GM12878 (cell line): ENCODE measurements at regions not wholly inside any gene's neighbourhood (a gene's known extent, or its start where the extent isn't known, plus 50 kb on each side); places are given as distances from the start of the nearest gene placed in this dataset.

ENCODE experiments used
- ATAC-seq: fragments of 200-7000 bp; cut with Tn5 transposase; 3 replicates; pipeline ENCODE4 v1.9.1; 2020; ENCODE audit warnings: mild to moderate bottlenecking, moderate library complexity
- BruUV-seq: library from RNA; stranded (reverse); fragments of 400-500 nt; replicated peaks from 2 replicates; lab custom pipeline; 2021; lab: Mats Ljungman, UMichigan
- CTCF ChIA-PET: fragments of 300-600 bp; sonication (Branson Sonifier 250); formaldehyde crosslinking; extraction: SDS; loops from one replicate; lab custom pipeline; 2021; ENCODE audit warnings: inconsistent platforms; lab: Yijun Ruan, JAX
- POLR2A ChIA-PET: fragments of 350-600 bp; formaldehyde crosslinking; extraction: SDS; loops from one replicate; lab custom pipeline; 2021; ENCODE audit warnings: inconsistent platforms; lab: Charles Lee
- RAD21 ChIA-PET: fragments of 300-600 bp; sonication (Branson Sonifier 250); formaldehyde crosslinking; loops from one replicate; lab custom pipeline; 2023; ENCODE audit warnings: antibody characterized with exemption; ENCODE audit not compliant: unreplicated experiment; lab: Charles Lee
- SMC1A ChIA-PET: fragments of 300-600 bp; sonication (Branson Sonifier 250); formaldehyde crosslinking; loops from one replicate; lab custom pipeline; 2023; ENCODE audit not compliant: unreplicated experiment, uncharacterized antibody; lab: Charles Lee
- DNase-seq: peaks from one replicate; pipeline ENCODE4 v3.0.0-alpha.2; 2011; ENCODE audit warnings: low read depth, low spot score
- FAIRE-seq: peaks from 3 replicates; lab custom pipeline; 2011; peaks lifted over from hg19 to GRCh38; lab: Jason Lieb, UNC
- H2AFZ ChIP-seq: 2 replicates; pipeline ENCODE4 v1.6.0; 2011; ENCODE audit warnings: low read depth, low read length, control low read depth; ENCODE audit not compliant: control insufficient read depth
- H3K27ac ChIP-seq: 2 replicates; pipeline ENCODE4 v1.5.1; 2011; ENCODE audit warnings: control low read depth; ENCODE audit not compliant: control insufficient read depth, insufficient read depth
- H3K27me3 ChIP-seq, 2 experiments: replicated peaks in 1 of 2; 2 replicates each; pipeline versions ENCODE4 v1.6.0 to v1.6.1; 2011; ENCODE audit warnings: low read length in 1 of 2; ENCODE audit not compliant: control insufficient read depth in 2 of 2, insufficient read depth in 2 of 2
- H3K36me3 ChIP-seq, 2 experiments: 2 replicates each; pipeline ENCODE4 v1.5.1; 2011; ENCODE audit warnings: low read length in 1 of 2; ENCODE audit not compliant: control insufficient read depth in 2 of 2, insufficient read depth in 2 of 2
- H3K4me1 ChIP-seq: 2 replicates; pipeline ENCODE4 v1.6.1; 2011; ENCODE audit warnings: mild to moderate bottlenecking, low read length, moderate library complexity, mixed read lengths; ENCODE audit not compliant: control insufficient read depth, insufficient read depth
- H3K4me2 ChIP-seq: 2 replicates; pipeline ENCODE4 v1.6.0; 2011; ENCODE audit warnings: control low read depth; ENCODE audit not compliant: control insufficient read depth, insufficient read depth
- H3K4me3 ChIP-seq: fragments of 200-600 bp; sonication (generic); 2 replicates; pipeline ENCODE4 v1.5.1; 2016
- H3K79me2 ChIP-seq: 2 replicates; pipeline ENCODE4 v1.6.0; 2011; ENCODE audit warnings: low read length; ENCODE audit not compliant: control insufficient read depth, insufficient read depth
- H3K9ac ChIP-seq: 2 replicates; pipeline ENCODE4 v1.8.0; 2011; ENCODE audit warnings: low read length, control low read depth, mixed read lengths; ENCODE audit not compliant: control insufficient read depth, insufficient read depth
- H3K9me3 ChIP-seq: replicated peaks from 3 replicates; pipeline ENCODE4 v1.5.1; 2011; ENCODE audit warnings: mild to moderate bottlenecking, low read length; ENCODE audit not compliant: control insufficient read depth, insufficient read depth
- H4K20me1 ChIP-seq: 2 replicates; pipeline ENCODE4 v1.6.0; 2011; ENCODE audit not compliant: control insufficient read depth, insufficient read depth
- CHD1 ChIP-seq: IDR thresholded peaks from 2 replicates; pipeline ENCODE4 v1.6.1; 2012; ENCODE audit warnings: low read depth, low read length, improper control_type of control experiment
- HDAC6 ChIP-seq: fragments of 200-600 bp; sonication (generic); IDR thresholded peaks from one replicate; pipeline ENCODE4 v1.8.0; 2017; ENCODE audit warnings: antibody characterized with exemption; ENCODE audit not compliant: unreplicated experiment
- NBN ChIP-seq: fragments of 450-650 bp; IDR thresholded peaks from 2 replicates; pipeline ENCODE4 v1.6.1; 2016
- PAX5 ChIP-seq: IDR thresholded peaks from 2 replicates; pipeline ENCODE4 v1.6.1; 2011; ENCODE audit warnings: low read depth, low read length, borderline replicate concordance
- PML ChIP-seq: IDR thresholded peaks from 2 replicates; pipeline ENCODE4 v1.6.1; 2012; ENCODE audit warnings: low read length, inconsistent platforms
- SPI1 ChIP-seq: IDR thresholded peaks from 2 replicates; pipeline ENCODE4 v1.6.1; 2011; ENCODE audit warnings: low read depth, mild to moderate bottlenecking, low read length, moderate library complexity, borderline replicate concordance; ENCODE audit not compliant: insufficient read depth
- SREBF2 ChIP-seq: IDR thresholded peaks from 2 replicates; pipeline ENCODE4 v1.6.1; 2012; ENCODE audit warnings: mild to moderate bottlenecking, low read length
- WGBS: methylation state at CpG from one replicate; pipeline ENCODE4 v1.1.6; 2016; ENCODE audit warnings: low lambda C conversion rate; ENCODE audit not compliant: insufficient replicate concordance, insufficient coverage; ENCODE audit errors: missing lambda C conversion rate; 5-methylcytosine and 5-hydroxymethylcytosine counted together
- in situ Hi-C: fragments of 300-500 bp; cut with MboI; formaldehyde crosslinking; loops from 9 replicates; pipeline ENCODE4 v1.14.3; 2018; ENCODE audit warnings: mixed read lengths
- intact Hi-C: fragments of 100-400 bp; cut with micrococcal nuclease; formaldehyde crosslinking; loops from one replicate; pipeline ENCODE4 v1.14.2; 2022; ENCODE audit not compliant: unreplicated experiment
- TF ChIP-seq, protein P1 (sequence below): fragments of 450-650 bp; formaldehyde crosslinking; IDR thresholded peaks from 2 replicates; pipeline ENCODE4 v1.5.0; 2022; ENCODE audit warnings: mild to moderate bottlenecking, missing genetic modification characterization
- TF ChIP-seq, protein P2 (sequence below): fragments of 450-650 bp; conservative IDR thresholded peaks from 2 replicates; pipeline ENCODE4 v1.6.1; 2017; ENCODE audit warnings: mild to moderate bottlenecking, moderate library complexity
- TF ChIP-seq, protein P3 (sequence below): fragments of 450-650 bp; IDR thresholded peaks from 2 replicates; pipeline ENCODE4 v1.6.1; 2018; ENCODE audit warnings: borderline replicate concordance, mild to moderate bottlenecking; ENCODE audit not compliant: partially characterized antibody
- TF ChIP-seq, protein P4 (sequence below): IDR thresholded peaks from 2 replicates; pipeline ENCODE4 v1.6.1; 2011; ENCODE audit warnings: borderline replicate concordance, low read depth, mild to moderate bottlenecking, moderate library complexity, mixed read lengths, low read length; ENCODE audit not compliant: insufficient read depth; ENCODE audit errors: extremely low read length
- TF ChIP-seq, protein P5 (sequence below): fragments of 450-650 bp; IDR thresholded peaks from 2 replicates; pipeline ENCODE4 v1.6.1; 2016; ENCODE audit warnings: mild to moderate bottlenecking

DNA sequence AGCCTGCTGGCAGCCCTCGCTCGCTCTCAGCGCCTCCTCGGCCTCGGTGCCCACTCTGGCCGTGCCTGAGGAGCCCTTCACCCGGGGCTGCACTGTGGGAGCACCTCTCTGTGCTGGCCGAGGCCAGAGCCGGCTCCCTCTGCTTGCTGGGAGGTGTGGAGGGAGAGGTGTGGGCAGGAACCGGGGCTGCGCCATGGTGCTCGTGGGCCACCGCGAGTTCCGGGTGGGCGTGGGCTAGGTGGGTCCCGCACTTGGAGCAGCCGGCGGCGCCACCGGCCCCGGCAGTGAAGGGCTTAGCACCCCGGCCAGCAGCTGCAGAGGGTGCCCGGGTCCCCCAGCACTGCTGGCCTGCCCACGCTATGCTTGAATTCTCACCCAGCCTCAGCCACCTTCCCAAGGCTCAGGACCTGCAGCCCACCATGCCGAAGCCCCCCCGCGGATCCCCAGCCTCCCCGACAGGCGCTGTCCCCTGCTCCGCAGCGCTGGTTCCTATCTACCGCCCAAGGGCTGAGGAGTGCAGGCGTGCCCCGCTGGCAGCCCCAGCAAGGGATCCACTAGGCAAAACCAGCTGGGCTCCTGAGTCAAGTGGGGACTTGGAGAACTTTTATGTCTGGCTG, 863.3 kb downstream of the IGSF11 start:
- CTCF ChIA-PET, result no interaction called here
- no peak overlapping the region for H3K27ac ChIP-seq
- DNase-seq, result no peak
- H3K27me3 ChIP-seq, result no peaks in the 10 kb centered on the region
- no peak for FAIRE-seq
- H3K4me3 ChIP-seq, result no peak overlapping the region
- no peaks in the 10 kb centered on the region for H3K79me2 ChIP-seq
- H4K20me1 ChIP-seq, result no peaks in the 10 kb centered on the region
- POLR2A ChIA-PET, result no interaction called here
- no peaks in the 10 kb centered on the region for H3K9me3 ChIP-seq
- H3K4me2 ChIP-seq, result no peak overlapping the region
- SMC1A ChIA-PET, result interaction anchor here (1.2 kb wide), 1 partner anchor 9 kb away, joined by 3 read pairs; no protein-coding TSS in a partner anchor
- no peak for ATAC-seq
- intact Hi-C loops, result no loop called here
- H3K36me3 ChIP-seq, result no peaks in the 10 kb centered on the region
- in situ Hi-C loops, result no loop called here
- H3K4me1 ChIP-seq, result no peaks in the 10 kb centered on the region
- no TSS peak for BruUV-seq
- RAD21 ChIA-PET, result no interaction called here
- 75% methylated on average over 32 of the region's 35 CpGs for WGBS
- no peak overlapping the region for H2AFZ ChIP-seq
- H3K9ac ChIP-seq, result no peak overlapping the region
- TF ChIP-seq SPI1 (no peak), PML (no peak), CHD1 (no peak), NBN (no peak), HDAC6 (no peak), PAX5 (no peak), SREBF2 (no peak)
- TF ChIP-seq, protein P1, sequence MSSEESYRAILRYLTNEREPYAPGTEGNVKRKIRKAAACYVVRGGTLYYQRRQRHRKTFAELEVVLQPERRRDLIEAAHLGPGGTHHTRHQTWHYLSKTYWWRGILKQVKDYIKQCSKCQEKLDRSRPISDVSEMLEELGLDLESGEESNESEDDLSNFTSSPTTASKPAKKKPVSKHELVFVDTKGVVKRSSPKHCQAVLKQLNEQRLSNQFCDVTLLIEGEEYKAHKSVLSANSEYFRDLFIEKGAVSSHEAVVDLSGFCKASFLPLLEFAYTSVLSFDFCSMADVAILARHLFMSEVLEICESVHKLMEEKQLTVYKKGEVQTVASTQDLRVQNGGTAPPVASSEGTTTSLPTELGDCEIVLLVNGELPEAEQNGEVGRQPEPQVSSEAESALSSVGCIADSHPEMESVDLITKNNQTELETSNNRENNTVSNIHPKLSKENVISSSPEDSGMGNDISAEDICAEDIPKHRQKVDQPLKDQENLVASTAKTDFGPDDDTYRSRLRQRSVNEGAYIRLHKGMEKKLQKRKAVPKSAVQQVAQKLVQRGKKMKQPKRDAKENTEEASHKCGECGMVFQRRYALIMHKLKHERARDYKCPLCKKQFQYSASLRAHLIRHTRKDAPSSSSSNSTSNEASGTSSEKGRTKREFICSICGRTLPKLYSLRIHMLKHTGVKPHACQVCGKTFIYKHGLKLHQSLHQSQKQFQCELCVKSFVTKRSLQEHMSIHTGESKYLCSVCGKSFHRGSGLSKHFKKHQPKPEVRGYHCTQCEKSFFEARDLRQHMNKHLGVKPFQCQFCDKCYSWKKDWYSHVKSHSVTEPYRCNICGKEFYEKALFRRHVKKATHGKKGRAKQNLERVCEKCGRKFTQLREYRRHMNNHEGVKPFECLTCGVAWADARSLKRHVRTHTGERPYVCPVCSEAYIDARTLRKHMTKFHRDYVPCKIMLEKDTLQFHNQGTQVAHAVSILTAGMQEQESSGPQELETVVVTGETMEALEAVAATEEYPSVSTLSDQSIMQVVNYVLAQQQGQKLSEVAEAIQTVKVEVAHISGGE (CRISPR knock-in tag), result no peak
- TF ChIP-seq, protein P2, sequence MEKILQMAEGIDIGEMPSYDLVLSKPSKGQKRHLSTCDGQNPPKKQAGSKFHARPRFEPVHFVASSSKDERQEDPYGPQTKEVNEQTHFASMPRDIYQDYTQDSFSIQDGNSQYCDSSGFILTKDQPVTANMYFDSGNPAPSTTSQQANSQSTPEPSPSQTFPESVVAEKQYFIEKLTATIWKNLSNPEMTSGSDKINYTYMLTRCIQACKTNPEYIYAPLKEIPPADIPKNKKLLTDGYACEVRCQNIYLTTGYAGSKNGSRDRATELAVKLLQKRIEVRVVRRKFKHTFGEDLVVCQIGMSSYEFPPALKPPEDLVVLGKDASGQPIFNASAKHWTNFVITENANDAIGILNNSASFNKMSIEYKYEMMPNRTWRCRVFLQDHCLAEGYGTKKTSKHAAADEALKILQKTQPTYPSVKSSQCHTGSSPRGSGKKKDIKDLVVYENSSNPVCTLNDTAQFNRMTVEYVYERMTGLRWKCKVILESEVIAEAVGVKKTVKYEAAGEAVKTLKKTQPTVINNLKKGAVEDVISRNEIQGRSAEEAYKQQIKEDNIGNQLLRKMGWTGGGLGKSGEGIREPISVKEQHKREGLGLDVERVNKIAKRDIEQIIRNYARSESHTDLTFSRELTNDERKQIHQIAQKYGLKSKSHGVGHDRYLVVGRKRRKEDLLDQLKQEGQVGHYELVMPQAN, result no peak
- TF ChIP-seq, protein P3, sequence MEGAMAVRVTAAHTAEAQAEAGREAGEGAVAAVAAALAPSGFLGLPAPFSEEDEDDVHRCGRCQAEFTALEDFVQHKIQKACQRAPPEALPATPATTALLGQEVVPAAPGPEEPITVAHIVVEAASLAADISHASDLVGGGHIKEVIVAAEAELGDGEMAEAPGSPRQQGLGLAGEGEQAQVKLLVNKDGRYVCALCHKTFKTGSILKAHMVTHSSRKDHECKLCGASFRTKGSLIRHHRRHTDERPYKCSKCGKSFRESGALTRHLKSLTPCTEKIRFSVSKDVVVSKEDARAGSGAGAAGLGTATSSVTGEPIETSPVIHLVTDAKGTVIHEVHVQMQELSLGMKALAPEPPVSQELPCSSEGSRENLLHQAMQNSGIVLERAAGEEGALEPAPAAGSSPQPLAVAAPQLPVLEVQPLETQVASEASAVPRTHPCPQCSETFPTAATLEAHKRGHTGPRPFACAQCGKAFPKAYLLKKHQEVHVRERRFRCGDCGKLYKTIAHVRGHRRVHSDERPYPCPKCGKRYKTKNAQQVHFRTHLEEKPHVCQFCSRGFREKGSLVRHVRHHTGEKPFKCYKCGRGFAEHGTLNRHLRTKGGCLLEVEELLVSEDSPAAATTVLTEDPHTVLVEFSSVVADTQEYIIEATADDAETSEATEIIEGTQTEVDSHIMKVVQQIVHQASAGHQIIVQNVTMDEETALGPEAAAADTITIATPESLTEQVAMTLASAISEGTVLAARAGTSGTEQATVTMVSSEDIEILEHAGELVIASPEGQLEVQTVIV, result no peak
- TF ChIP-seq, protein P4, sequence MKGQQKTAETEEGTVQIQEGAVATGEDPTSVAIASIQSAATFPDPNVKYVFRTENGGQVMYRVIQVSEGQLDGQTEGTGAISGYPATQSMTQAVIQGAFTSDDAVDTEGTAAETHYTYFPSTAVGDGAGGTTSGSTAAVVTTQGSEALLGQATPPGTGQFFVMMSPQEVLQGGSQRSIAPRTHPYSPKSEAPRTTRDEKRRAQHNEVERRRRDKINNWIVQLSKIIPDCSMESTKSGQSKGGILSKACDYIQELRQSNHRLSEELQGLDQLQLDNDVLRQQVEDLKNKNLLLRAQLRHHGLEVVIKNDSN, result no peak
- TF ChIP-seq, protein P5, sequence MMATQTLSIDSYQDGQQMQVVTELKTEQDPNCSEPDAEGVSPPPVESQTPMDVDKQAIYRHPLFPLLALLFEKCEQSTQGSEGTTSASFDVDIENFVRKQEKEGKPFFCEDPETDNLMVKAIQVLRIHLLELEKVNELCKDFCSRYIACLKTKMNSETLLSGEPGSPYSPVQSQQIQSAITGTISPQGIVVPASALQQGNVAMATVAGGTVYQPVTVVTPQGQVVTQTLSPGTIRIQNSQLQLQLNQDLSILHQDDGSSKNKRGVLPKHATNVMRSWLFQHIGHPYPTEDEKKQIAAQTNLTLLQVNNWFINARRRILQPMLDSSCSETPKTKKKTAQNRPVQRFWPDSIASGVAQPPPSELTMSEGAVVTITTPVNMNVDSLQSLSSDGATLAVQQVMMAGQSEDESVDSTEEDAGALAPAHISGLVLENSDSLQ, result no peak
